ENCODE measurements at regions not wholly inside any gene's neighbourhood (a gene's known extent, or its start where the extent isn't known, plus 50 kb on each side); places are given as distances from the start of the nearest gene placed in this dataset.

DNA sequence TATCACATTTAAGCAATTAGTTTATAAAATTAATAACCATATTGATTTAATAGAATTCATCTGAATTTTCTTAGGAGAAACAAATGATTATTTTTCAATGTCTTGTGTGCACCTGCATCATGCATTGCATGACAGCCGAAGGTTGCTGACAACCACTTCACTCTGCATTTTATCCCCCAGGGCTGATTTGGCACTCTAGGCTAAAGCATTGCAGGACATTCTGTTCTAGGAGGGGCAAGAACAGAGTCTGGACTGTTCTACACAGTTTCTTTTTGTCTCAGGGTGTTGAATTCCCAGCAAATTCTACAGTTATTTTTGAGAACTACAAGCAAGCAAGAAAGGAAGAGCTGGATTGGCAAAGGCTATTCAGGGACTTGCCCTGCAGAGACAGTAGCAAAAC, 570.4 kb upstream of the EYS start:
- TF ChIP-seq, protein P1, sequence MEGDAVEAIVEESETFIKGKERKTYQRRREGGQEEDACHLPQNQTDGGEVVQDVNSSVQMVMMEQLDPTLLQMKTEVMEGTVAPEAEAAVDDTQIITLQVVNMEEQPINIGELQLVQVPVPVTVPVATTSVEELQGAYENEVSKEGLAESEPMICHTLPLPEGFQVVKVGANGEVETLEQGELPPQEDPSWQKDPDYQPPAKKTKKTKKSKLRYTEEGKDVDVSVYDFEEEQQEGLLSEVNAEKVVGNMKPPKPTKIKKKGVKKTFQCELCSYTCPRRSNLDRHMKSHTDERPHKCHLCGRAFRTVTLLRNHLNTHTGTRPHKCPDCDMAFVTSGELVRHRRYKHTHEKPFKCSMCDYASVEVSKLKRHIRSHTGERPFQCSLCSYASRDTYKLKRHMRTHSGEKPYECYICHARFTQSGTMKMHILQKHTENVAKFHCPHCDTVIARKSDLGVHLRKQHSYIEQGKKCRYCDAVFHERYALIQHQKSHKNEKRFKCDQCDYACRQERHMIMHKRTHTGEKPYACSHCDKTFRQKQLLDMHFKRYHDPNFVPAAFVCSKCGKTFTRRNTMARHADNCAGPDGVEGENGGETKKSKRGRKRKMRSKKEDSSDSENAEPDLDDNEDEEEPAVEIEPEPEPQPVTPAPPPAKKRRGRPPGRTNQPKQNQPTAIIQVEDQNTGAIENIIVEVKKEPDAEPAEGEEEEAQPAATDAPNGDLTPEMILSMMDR (conservative IDR thresholded peaks at IDR 0.05; ENCODE audit: low read depth, low read length) = no peak
- TF ChIP-seq EZH2 (IDR thresholded peaks at IDR 0.05; ENCODE audit: borderline replicate concordance, low read depth, low read length, poor library complexity, severe bottlenecking) = no peak

Data from A673 (cell line).